ENCODE measurements at regions not wholly inside any gene's neighbourhood (a gene's known extent, or its start where the extent isn't known, plus 50 kb on each side); places are given as distances from the start of the nearest gene placed in this dataset.
A peak's percentile ranks its signal among the peaks of the same experiment; 100 is the strongest.

DNA sequence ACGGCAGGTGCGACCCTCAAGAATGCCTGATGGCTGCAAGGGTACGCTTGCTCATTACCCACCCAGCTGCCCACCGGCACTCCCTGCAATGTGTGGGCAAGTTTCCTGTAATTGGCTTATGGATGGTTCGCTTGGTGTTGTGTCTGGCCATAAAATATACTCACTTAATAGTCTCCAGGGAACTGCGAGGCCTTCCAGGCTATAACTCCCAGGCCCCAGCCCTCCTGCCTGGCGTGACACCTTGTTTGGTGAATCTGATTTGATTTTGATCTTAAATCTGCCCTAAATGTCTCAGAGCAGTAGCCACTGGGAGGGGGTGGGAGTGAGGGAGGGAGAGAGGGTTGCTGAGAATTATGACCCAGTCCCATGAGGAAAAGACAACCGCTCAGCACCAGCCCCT is 572.2 kb downstream of the BUD13 start:
- no peaks in the 10 kb centered on the region for H3K9me2 ChIP-seq
- CTCF ChIA-PET: interaction anchor here (0.7 to 6.1 kb wide), 6 partner anchors 16 to 1103 kb away, joined by 3 to 30 read pairs (median 3); no protein-coding TSS in a partner anchor
- H4K20me1 ChIP-seq (ENCODE audit: insufficient read depth): no peaks in the 10 kb centered on the region
- H3K36me3 ChIP-seq (replicated peaks in 1 of 2; ENCODE audit: control insufficient read depth in 1 of 2, insufficient read depth in 2 of 2, low read length in 1 of 2): no peaks in the 10 kb centered on the region
- no peaks in the 10 kb centered on the region for H3K27me3 ChIP-seq (ENCODE audit: insufficient read depth)
- DNase-seq: no peak
- no peaks in the 10 kb centered on the region for H3F3A ChIP-seq (replicated peaks; ENCODE audit: insufficient read depth)
- H3K4me2 ChIP-seq: no peak overlapping the region
- POLR2A ChIA-PET: no interaction called here
- H3K9me3 ChIP-seq: no peaks in the 10 kb centered on the region
- no peaks in the 10 kb centered on the region for H3K79me2 ChIP-seq (ENCODE audit: insufficient read depth)
- H3K27ac ChIP-seq (ENCODE audit: low read depth in 2 of 2, low read length in 1 of 2): no peak overlapping the region; a peak in 1 of 4 replicates
- no peak overlapping the region for H2AFZ ChIP-seq (ENCODE audit: low read depth)
- H3K4me3 ChIP-seq (ENCODE audit: low read depth in 2 of 2, low read length in 1 of 2): no peak overlapping the region
- H3K4me1 ChIP-seq (ENCODE audit: control insufficient read depth in 1 of 2, insufficient read depth in 2 of 2, low read depth in 1 of 2, low read length in 1 of 2): peaks cover 0 to 43% of the 10 kb centered on the region in 2 experiments; a peak in 1 of 4 replicates
- WGBS (ENCODE audit: low lambda C conversion rate): 43% methylated on average over 4 of the region's 8 CpGs
- TF ChIP-seq FOXJ3 (CRISPR knock-in tag; IDR thresholded peaks at IDR 0.05) (0 out of 2 replicates have a peak, but pooled peaks have one; percentile 27), TCF12 (IDR thresholded peaks at IDR 0.05) (no peak), EP300 (IDR thresholded peaks at IDR 0.05; ENCODE audit: borderline replicate concordance in 1 of 2, low read depth in 1 of 2, low read length in 1 of 2) (no peak)
- H3K9ac ChIP-seq: no peak overlapping the region

DNA sequence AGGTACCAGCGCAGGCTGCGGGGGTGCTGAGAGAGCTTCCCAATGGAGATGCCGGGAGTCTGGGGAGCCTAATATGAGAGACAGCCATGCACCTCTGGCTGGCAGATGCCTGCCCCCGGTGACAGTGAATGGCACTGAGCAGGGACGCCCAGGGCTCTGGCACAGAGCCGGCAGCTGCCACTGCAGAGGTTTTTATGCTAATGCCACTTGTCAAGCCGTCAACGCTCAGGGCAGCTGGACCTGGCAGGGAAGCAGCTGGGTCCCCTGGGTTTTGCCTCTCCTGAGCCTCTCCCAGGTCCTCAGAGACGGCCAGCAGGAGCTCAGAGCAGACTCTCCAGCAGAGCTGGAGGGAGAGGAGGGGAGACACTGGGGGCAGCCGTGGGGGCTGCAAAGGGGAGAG is 573.6 kb downstream of the BUD13 start:
- Histone ChIP-seq H4K20me1 (ENCODE audit: insufficient read depth) (no peaks in the 10 kb centered on the region), H3F3A (replicated peaks; ENCODE audit: insufficient read depth) (no peaks in the 10 kb centered on the region), H3K79me2 (ENCODE audit: insufficient read depth) (no peaks in the 10 kb centered on the region), H3K27me3 (ENCODE audit: insufficient read depth) (no peaks in the 10 kb centered on the region), H2AFZ (ENCODE audit: low read depth) (no peak overlapping the region), H3K36me3 (replicated peaks in 1 of 2; ENCODE audit: control insufficient read depth in 1 of 2, insufficient read depth in 2 of 2, low read length in 1 of 2) (no peaks in the 10 kb centered on the region), H3K9me3 (no peaks in the 10 kb centered on the region), H3K27ac (ENCODE audit: low read depth in 2 of 2, low read length in 1 of 2) (peak overlapping the region in 1 of 2 experiments; percentile 82; a peak in 2 of 4 replicates), H3K9me2 (no peaks in the 10 kb centered on the region), H3K4me3 (ENCODE audit: low read depth in 2 of 2, low read length in 1 of 2) (no peak overlapping the region), H3K9ac (no peak overlapping the region), H3K4me1 (ENCODE audit: control insufficient read depth in 1 of 2, insufficient read depth in 2 of 2, low read depth in 1 of 2, low read length in 1 of 2) (peaks cover 0 to 47% of the 10 kb centered on the region in 2 experiments; a peak in 2 of 4 replicates), H3K4me2 (no peak overlapping the region)
- 37% methylated on average over 2 of the region's 10 CpGs for WGBS (ENCODE audit: low lambda C conversion rate)
- DNase-seq: peak; percentile 87
- POLR2A ChIA-PET: interaction anchor here (0.5 to 1.7 kb wide), 8 partner anchors 9 to 307 kb away, joined by 3 to 12 read pairs (median 7); no protein-coding TSS in a partner anchor
- CTCF ChIA-PET: interaction anchor here (0.6 to 6.1 kb wide), 6 partner anchors 18 to 121 kb away, joined by 3 to 30 read pairs (median 4); no protein-coding TSS in a partner anchor
- TF ChIP-seq, protein P1, sequence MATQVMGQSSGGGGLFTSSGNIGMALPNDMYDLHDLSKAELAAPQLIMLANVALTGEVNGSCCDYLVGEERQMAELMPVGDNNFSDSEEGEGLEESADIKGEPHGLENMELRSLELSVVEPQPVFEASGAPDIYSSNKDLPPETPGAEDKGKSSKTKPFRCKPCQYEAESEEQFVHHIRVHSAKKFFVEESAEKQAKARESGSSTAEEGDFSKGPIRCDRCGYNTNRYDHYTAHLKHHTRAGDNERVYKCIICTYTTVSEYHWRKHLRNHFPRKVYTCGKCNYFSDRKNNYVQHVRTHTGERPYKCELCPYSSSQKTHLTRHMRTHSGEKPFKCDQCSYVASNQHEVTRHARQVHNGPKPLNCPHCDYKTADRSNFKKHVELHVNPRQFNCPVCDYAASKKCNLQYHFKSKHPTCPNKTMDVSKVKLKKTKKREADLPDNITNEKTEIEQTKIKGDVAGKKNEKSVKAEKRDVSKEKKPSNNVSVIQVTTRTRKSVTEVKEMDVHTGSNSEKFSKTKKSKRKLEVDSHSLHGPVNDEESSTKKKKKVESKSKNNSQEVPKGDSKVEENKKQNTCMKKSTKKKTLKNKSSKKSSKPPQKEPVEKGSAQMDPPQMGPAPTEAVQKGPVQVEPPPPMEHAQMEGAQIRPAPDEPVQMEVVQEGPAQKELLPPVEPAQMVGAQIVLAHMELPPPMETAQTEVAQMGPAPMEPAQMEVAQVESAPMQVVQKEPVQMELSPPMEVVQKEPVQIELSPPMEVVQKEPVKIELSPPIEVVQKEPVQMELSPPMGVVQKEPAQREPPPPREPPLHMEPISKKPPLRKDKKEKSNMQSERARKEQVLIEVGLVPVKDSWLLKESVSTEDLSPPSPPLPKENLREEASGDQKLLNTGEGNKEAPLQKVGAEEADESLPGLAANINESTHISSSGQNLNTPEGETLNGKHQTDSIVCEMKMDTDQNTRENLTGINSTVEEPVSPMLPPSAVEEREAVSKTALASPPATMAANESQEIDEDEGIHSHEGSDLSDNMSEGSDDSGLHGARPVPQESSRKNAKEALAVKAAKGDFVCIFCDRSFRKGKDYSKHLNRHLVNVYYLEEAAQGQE (IDR thresholded peaks at IDR 0.05; ENCODE audit: low read depth, low read length): no peak
- TF ChIP-seq, protein P2, sequence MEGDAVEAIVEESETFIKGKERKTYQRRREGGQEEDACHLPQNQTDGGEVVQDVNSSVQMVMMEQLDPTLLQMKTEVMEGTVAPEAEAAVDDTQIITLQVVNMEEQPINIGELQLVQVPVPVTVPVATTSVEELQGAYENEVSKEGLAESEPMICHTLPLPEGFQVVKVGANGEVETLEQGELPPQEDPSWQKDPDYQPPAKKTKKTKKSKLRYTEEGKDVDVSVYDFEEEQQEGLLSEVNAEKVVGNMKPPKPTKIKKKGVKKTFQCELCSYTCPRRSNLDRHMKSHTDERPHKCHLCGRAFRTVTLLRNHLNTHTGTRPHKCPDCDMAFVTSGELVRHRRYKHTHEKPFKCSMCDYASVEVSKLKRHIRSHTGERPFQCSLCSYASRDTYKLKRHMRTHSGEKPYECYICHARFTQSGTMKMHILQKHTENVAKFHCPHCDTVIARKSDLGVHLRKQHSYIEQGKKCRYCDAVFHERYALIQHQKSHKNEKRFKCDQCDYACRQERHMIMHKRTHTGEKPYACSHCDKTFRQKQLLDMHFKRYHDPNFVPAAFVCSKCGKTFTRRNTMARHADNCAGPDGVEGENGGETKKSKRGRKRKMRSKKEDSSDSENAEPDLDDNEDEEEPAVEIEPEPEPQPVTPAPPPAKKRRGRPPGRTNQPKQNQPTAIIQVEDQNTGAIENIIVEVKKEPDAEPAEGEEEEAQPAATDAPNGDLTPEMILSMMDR (IDR thresholded peaks at IDR 0.05): no peak
- TF ChIP-seq TEAD4 (IDR thresholded peaks at IDR 0.05; ENCODE audit: borderline replicate concordance, insufficient read depth) (no peak), SMC3 (IDR thresholded peaks at IDR 0.05; ENCODE audit: low read depth, low read length) (no peak), RFX5 (IDR thresholded peaks at IDR 0.05; ENCODE audit: low read length) (no peak), TAF1 (IDR thresholded peaks at IDR 0.05; ENCODE audit: borderline replicate concordance, low read depth, low read length) (no peak), EP300 (IDR thresholded peaks at IDR 0.05; ENCODE audit: borderline replicate concordance in 1 of 2, low read depth in 1 of 2, low read length in 1 of 2) (peak in 1 of 2 experiments; percentile 94; a peak in 2 of 4 replicates), GATA2 (CRISPR knock-in tag; IDR thresholded peaks at IDR 0.05) (peak; percentile 53; the same call in 1 of the 2 replicates), NFIC (IDR thresholded peaks at IDR 0.05; ENCODE audit: borderline replicate concordance) (no peak), NRF1 (IDR thresholded peaks at IDR 0.05; ENCODE audit: low read depth, low read length) (no peak), RCOR1 (IDR thresholded peaks at IDR 0.05; ENCODE audit: low read length) (peak; percentile 84), TCF12 (IDR thresholded peaks at IDR 0.05) (peak; percentile 8; the same call in 1 of the 2 replicates), JUND (IDR thresholded peaks at IDR 0.05) (no peak), ELF1 (IDR thresholded peaks at IDR 0.05) (no peak), FOXM1 (IDR thresholded peaks at IDR 0.05; ENCODE audit: low read depth) (no peak), POLR2AphosphoS5 (IDR thresholded peaks at IDR 0.05; ENCODE audit: low read depth, low read length) (no peak), FOXJ3 (CRISPR knock-in tag; IDR thresholded peaks at IDR 0.05) (peak; percentile 75), GABPA (IDR thresholded peaks at IDR 0.05; ENCODE audit: low read depth) (no peak), EZH2phosphoT487 (IDR thresholded peaks at IDR 0.05; ENCODE audit: borderline replicate concordance, low read depth) (no peak), YY1 (IDR thresholded peaks at IDR 0.05; ENCODE audit: low read depth) (no peak), RXRA (IDR thresholded peaks at IDR 0.05; ENCODE audit: borderline replicate concordance, low read depth) (no peak)
- TF ChIP-seq, protein P3, sequence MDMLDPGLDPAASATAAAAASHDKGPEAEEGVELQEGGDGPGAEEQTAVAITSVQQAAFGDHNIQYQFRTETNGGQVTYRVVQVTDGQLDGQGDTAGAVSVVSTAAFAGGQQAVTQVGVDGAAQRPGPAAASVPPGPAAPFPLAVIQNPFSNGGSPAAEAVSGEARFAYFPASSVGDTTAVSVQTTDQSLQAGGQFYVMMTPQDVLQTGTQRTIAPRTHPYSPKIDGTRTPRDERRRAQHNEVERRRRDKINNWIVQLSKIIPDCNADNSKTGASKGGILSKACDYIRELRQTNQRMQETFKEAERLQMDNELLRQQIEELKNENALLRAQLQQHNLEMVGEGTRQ (IDR thresholded peaks at IDR 0.05; ENCODE audit: borderline replicate concordance, low read depth, low read length): no peak
- TF ChIP-seq, protein P4, sequence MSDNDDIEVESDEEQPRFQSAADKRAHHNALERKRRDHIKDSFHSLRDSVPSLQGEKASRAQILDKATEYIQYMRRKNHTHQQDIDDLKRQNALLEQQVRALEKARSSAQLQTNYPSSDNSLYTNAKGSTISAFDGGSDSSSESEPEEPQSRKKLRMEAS (IDR thresholded peaks at IDR 0.05; ENCODE audit: low read depth): no peak

All from SK-N-SH (cell line).